Suprapubic skin (tissue), 3 donors: ENCODE measurements at regions not wholly inside any gene's neighbourhood (a gene's known extent, or its start where the extent isn't known, plus 50 kb on each side); places are given as distances from the start of the nearest gene placed in this dataset.

ENCODE experiments used
- CTCF ChIP-seq, 2 donors: fragments of 200-600 bp in 1 of 2; fragments of 450-650 bp in 1 of 2; sonication (generic) in 1 of 2; IDR thresholded peaks; one replicate each; pipeline ENCODE4 v1.5.1; 2016 to 2019; ENCODE audit warnings: antibody characterized with exemption in 2 of 2, mild to moderate bottlenecking in 1 of 2, moderate library complexity in 1 of 2
- POLR2AphosphoS5 ChIP-seq, 3 donors: sonication (generic); formaldehyde crosslinking; IDR thresholded peaks; one replicate each; pipeline ENCODE4 v1.6.1; 2017; ENCODE audit warnings: antibody characterized with exemption in 3 of 3

DNA sequence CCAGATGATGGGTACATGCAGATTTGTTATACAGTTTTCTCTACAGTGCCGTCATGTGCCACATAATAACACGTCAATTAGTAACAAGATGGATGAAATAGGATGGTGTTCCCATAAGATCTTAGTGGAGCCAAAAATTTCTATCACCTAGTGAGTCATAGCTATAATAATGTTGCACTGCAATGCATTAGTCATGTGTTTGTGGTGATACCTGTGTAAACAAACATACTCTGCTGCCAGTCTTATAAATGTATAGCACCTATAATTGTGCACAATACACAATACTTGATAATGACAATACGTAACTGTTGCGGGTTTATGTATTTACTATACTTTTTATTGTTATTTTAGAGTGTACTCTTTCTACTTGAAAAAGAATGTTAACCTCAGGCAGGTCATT, 865.4 kb downstream of the MAT2B start:
- no peak for TF ChIP-seq POLR2AphosphoS5 (IDR thresholded peaks at IDR 0.05)
- no peak for TF ChIP-seq CTCF (IDR thresholded peaks at IDR 0.05)
